GM12878 (cell line): ENCODE measurements at regions not wholly inside any gene's neighbourhood (a gene's known extent, or its start where the extent isn't known, plus 50 kb on each side); places are given as distances from the start of the nearest gene placed in this dataset.

ENCODE experiments used
- ATAC-seq: fragments of 200-7000 bp; cut with Tn5 transposase; 3 replicates; pipeline ENCODE4 v1.9.1; 2020; ENCODE audit warnings: mild to moderate bottlenecking, moderate library complexity
- BruUV-seq: library from RNA; stranded (reverse); fragments of 400-500 nt; replicated peaks from 2 replicates; lab custom pipeline; 2021; lab: Mats Ljungman, UMichigan
- CTCF ChIA-PET: fragments of 300-600 bp; sonication (Branson Sonifier 250); formaldehyde crosslinking; extraction: SDS; loops from one replicate; lab custom pipeline; 2021; ENCODE audit warnings: inconsistent platforms; lab: Yijun Ruan, JAX
- POLR2A ChIA-PET: fragments of 350-600 bp; formaldehyde crosslinking; extraction: SDS; loops from one replicate; lab custom pipeline; 2021; ENCODE audit warnings: inconsistent platforms; lab: Charles Lee
- RAD21 ChIA-PET: fragments of 300-600 bp; sonication (Branson Sonifier 250); formaldehyde crosslinking; loops from one replicate; lab custom pipeline; 2023; ENCODE audit warnings: antibody characterized with exemption; ENCODE audit not compliant: unreplicated experiment; lab: Charles Lee
- SMC1A ChIA-PET: fragments of 300-600 bp; sonication (Branson Sonifier 250); formaldehyde crosslinking; loops from one replicate; lab custom pipeline; 2023; ENCODE audit not compliant: unreplicated experiment, uncharacterized antibody; lab: Charles Lee
- DNase-seq: peaks from one replicate; pipeline ENCODE4 v3.0.0-alpha.2; 2011; ENCODE audit warnings: low read depth, low spot score
- FAIRE-seq: peaks from 3 replicates; lab custom pipeline; 2011; peaks lifted over from hg19 to GRCh38; lab: Jason Lieb, UNC
- H2AFZ ChIP-seq: 2 replicates; pipeline ENCODE4 v1.6.0; 2011; ENCODE audit warnings: low read depth, low read length, control low read depth; ENCODE audit not compliant: control insufficient read depth
- H3K27ac ChIP-seq: 2 replicates; pipeline ENCODE4 v1.5.1; 2011; ENCODE audit warnings: control low read depth; ENCODE audit not compliant: control insufficient read depth, insufficient read depth
- H3K27me3 ChIP-seq, 2 experiments: replicated peaks in 1 of 2; 2 replicates each; pipeline versions ENCODE4 v1.6.0 to v1.6.1; 2011; ENCODE audit warnings: low read length in 1 of 2; ENCODE audit not compliant: control insufficient read depth in 2 of 2, insufficient read depth in 2 of 2
- H3K36me3 ChIP-seq, 2 experiments: 2 replicates each; pipeline ENCODE4 v1.5.1; 2011; ENCODE audit warnings: low read length in 1 of 2; ENCODE audit not compliant: control insufficient read depth in 2 of 2, insufficient read depth in 2 of 2
- H3K4me1 ChIP-seq: 2 replicates; pipeline ENCODE4 v1.6.1; 2011; ENCODE audit warnings: mild to moderate bottlenecking, low read length, moderate library complexity, mixed read lengths; ENCODE audit not compliant: control insufficient read depth, insufficient read depth
- H3K4me2 ChIP-seq: 2 replicates; pipeline ENCODE4 v1.6.0; 2011; ENCODE audit warnings: control low read depth; ENCODE audit not compliant: control insufficient read depth, insufficient read depth
- H3K4me3 ChIP-seq: fragments of 200-600 bp; sonication (generic); 2 replicates; pipeline ENCODE4 v1.5.1; 2016
- H3K79me2 ChIP-seq: 2 replicates; pipeline ENCODE4 v1.6.0; 2011; ENCODE audit warnings: low read length; ENCODE audit not compliant: control insufficient read depth, insufficient read depth
- H3K9ac ChIP-seq: 2 replicates; pipeline ENCODE4 v1.8.0; 2011; ENCODE audit warnings: low read length, control low read depth, mixed read lengths; ENCODE audit not compliant: control insufficient read depth, insufficient read depth
- H3K9me3 ChIP-seq: replicated peaks from 3 replicates; pipeline ENCODE4 v1.5.1; 2011; ENCODE audit warnings: mild to moderate bottlenecking, low read length; ENCODE audit not compliant: control insufficient read depth, insufficient read depth
- H4K20me1 ChIP-seq: 2 replicates; pipeline ENCODE4 v1.6.0; 2011; ENCODE audit not compliant: control insufficient read depth, insufficient read depth
- FOXK2 ChIP-seq: fragments of 450-650 bp; IDR thresholded peaks from 2 replicates; pipeline ENCODE4 v1.6.1; 2017; ENCODE audit warnings: mild to moderate bottlenecking, moderate library complexity
- LARP7 ChIP-seq: fragments of 450-650 bp; IDR thresholded peaks from 2 replicates; pipeline ENCODE4 v1.6.1; 2017; ENCODE audit warnings: mild to moderate bottlenecking
- ZZZ3 ChIP-seq: IDR thresholded peaks from 2 replicates; pipeline ENCODE4 v1.6.1; 2011; ENCODE audit warnings: low read depth; ENCODE audit not compliant: control insufficient read depth, insufficient read length
- WGBS: methylation state at CpG from one replicate; pipeline ENCODE4 v1.1.6; 2016; ENCODE audit warnings: low lambda C conversion rate; ENCODE audit not compliant: insufficient replicate concordance, insufficient coverage; ENCODE audit errors: missing lambda C conversion rate; 5-methylcytosine and 5-hydroxymethylcytosine counted together
- in situ Hi-C: fragments of 300-500 bp; cut with MboI; formaldehyde crosslinking; loops from 9 replicates; pipeline ENCODE4 v1.14.3; 2018; ENCODE audit warnings: mixed read lengths
- intact Hi-C: fragments of 100-400 bp; cut with micrococcal nuclease; formaldehyde crosslinking; loops from one replicate; pipeline ENCODE4 v1.14.2; 2022; ENCODE audit not compliant: unreplicated experiment
- TF ChIP-seq, protein P1 (sequence below): fragments of 450-650 bp; formaldehyde crosslinking; IDR thresholded peaks from 2 replicates; pipeline ENCODE4 v1.4.0; 2022; ENCODE audit warnings: mild to moderate bottlenecking, moderate library complexity

DNA sequence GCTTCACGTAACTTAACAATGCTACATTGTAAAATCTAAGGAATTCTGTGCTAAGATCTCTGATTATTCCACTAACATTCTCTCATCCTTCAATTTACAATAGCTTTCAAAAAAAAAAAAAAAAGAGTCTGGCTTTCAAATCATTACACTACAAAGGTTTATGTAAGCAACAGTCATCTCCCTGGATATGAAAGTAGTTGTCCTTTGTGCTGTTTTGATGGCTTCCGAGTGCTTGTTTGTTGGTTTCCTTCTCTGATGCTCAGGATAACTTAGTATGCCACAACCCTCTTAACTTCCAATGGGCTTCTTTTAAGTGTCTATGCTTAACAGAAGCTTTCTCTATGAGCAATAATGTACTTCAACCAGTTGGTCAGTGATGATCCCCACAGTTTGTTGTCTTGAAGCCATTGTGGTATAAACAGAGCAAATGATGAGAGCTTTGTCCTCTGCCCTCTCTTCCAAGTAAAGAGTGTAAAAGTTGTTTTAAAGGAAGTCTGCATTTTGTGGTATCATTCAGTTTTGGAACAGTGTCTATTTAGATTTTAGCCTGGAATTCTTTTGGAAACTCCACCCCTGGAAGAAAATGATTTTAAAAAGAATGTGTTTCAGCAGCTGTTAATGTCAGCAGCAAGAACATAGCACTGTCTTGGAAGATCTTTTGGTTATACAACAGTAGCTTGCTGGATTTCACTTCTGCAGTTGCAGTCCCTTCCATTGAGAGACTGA is 396.1 kb upstream of the RGS6 start:
- CTCF ChIA-PET, result interaction anchor here (1.0 to 3.3 kb wide), 6 partner anchors 8 to 17 kb away, joined by 3 to 18 read pairs (median 4); no protein-coding TSS in a partner anchor
- no TSS peak for BruUV-seq

More for the DNA sequence above, 396.1 kb upstream of the RGS6 start:
- TF ChIP-seq FOXK2, result no peak
- no peak for TF ChIP-seq LARP7
- TF ChIP-seq, protein P1, sequence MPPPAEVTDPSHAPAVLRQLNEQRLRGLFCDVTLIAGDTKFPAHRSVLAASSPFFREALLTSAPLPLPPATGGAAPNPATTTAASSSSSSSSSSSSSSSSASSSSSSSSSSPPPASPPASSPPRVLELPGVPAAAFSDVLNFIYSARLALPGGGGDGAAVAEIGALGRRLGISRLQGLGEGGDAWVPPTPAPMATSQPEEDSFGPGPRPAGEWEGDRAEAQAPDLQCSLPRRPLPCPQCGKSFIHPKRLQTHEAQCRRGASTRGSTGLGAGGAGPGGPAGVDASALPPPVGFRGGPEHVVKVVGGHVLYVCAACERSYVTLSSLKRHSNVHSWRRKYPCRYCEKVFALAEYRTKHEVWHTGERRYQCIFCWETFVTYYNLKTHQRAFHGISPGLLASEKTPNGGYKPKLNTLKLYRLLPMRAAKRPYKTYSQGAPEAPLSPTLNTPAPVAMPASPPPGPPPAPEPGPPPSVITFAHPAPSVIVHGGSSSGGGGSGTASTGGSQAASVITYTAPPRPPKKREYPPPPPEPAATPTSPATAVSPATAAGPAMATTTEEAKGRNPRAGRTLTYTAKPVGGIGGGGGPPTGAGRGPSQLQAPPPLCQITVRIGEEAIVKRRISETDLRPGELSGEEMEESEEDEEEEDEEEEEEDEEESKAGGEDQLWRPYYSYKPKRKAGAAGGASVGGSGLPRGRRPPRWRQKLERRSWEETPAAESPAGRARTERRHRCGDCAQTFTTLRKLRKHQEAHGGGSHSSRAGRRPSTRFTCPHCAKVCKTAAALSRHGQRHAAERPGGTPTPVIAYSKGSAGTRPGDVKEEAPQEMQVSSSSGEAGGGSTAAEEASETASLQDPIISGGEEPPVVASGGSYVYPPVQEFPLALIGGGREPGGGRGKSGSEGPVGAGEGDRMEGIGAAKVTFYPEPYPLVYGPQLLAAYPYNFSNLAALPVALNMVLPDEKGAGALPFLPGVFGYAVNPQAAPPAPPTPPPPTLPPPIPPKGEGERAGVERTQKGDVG (CRISPR knock-in tag), result no peak
- TF ChIP-seq ZZZ3, result no peak
- intact Hi-C loops, result no loop called here
- Histone ChIP-seq H3K4me2 (no peak overlapping the region), H3K9ac (no peak overlapping the region), H3K79me2 (peaks cover 17% of the 10 kb centered on the region), H2AFZ (no peak overlapping the region), H3K27me3 (no peaks in the 10 kb centered on the region), H4K20me1 (no peaks in the 10 kb centered on the region), H3K9me3 (no peaks in the 10 kb centered on the region), H3K4me1 (peaks cover 16% of the 10 kb centered on the region; the same call in 1 of the 2 replicates), H3K36me3 (peaks cover 0 to 8% of the 10 kb centered on the region in 2 experiments; a peak in 2 of 4 replicates), H3K4me3 (no peak overlapping the region), H3K27ac (no peak overlapping the region)
- ATAC-seq (no peak), FAIRE-seq (no peak), DNase-seq (no peak)
- WGBS, result 88% methylated on average over 2 of the region's 2 CpGs
- POLR2A ChIA-PET, result interaction anchor here (0.6 kb wide), 1 partner anchor 53 kb away, joined by 3 read pairs; no protein-coding TSS in a partner anchor
- in situ Hi-C loops, result no loop called here
- SMC1A ChIA-PET, result interaction anchor here (0.8 to 8.8 kb wide), 8 partner anchors 8 to 136 kb away, joined by 3 to 79 read pairs (median 5); no protein-coding TSS in a partner anchor
- RAD21 ChIA-PET, result interaction anchor here (0.9 to 2.0 kb wide), 4 partner anchors 10 to 38 kb away, joined by 3 to 7 read pairs (median 4); no protein-coding TSS in a partner anchor
